Fibroblast of peridontal ligament (primary cell): ENCODE measurements at regions not wholly inside any gene's neighbourhood (a gene's known extent, or its start where the extent isn't known, plus 50 kb on each side); places are given as distances from the start of the nearest gene placed in this dataset.
A peak's percentile ranks its signal among the peaks of the same experiment; 100 is the strongest.

Source experiments
- DNase-seq: peaks from one replicate; pipeline ENCODE4 v3.0.0-alpha.2; 2010; ENCODE audit errors: extremely low read depth

DNA sequence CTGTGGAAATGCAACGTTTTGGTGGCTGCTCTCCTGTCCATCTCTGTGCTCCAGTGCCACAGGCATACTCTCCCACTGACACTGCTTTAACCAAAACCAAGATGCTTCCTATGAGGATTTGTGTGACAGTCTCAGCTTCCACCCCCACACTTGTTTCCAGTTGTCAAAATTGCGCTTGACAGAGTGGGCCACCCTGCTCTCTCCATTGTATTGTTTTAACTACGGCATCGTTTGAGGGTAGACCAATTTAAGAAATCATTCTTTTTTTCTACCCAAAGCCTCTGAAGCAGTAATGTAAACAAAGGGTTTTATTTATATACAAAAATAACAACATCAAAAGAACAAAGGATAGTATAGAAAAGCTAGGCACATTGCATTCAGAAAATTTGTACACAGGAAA lies 178.0 kb downstream of the INHBA start:
- no peak for DNase-seq

DNA sequence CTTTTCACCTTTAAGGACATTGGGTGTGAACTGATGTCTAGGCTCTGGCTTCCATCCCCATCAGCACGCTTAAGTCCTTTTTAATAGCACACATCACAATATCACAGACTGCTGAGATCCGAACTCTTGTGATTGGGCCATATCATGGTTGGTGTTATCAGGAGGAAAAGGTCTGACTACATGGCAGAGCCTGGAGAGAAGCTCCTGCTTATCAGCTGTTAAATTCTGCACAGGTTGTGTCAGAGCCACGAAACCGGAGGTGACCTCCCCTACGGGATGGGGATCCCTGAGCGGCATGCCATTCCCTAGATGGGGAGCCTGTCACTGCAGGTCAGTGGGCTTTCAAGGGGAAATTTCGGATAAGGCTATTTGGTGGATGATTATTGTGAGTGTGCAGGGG lies 182.4 kb downstream of the INHBA start:
- no peak for DNase-seq

DNA sequence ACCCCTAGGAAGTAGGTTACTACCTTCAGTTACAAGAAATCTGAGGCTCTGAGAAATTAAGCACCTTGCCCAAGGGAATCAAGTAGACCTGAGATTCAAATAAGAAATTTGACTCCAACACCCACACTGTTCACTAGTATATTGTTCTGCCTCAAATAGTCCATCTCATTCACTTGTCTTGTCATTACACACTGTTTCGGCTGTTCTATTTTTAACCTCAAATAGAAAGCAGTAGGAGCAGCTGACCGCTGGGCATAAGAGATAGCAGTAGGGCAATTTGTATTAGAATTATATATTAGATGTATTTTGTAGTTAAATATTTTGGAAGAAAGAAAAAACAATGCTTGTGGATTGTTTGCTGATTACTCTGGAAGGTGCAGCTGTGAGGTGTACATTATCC lies 185.1 kb downstream of the INHBA start:
- DNase-seq, result no peak

DNA sequence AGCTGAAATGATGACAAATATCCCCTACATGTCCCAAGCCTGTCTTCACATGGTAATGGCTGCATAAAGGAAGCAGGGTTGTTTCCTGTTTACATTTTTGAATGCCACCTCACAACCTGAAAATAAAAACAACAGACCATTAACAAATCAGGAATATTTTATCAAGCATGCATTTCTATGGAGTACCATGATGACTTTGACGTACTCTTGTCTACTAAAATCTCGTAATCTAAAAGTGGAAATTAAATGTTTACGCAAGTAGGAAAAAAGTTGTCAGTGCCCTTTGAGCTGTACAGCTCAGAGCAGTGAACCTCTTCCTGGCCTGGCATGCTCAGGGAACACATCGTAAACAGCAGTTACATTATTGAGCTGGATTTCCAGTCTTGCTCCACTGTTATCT lies 194.1 kb downstream of the INHBA start:
- no peak for DNase-seq

DNA sequence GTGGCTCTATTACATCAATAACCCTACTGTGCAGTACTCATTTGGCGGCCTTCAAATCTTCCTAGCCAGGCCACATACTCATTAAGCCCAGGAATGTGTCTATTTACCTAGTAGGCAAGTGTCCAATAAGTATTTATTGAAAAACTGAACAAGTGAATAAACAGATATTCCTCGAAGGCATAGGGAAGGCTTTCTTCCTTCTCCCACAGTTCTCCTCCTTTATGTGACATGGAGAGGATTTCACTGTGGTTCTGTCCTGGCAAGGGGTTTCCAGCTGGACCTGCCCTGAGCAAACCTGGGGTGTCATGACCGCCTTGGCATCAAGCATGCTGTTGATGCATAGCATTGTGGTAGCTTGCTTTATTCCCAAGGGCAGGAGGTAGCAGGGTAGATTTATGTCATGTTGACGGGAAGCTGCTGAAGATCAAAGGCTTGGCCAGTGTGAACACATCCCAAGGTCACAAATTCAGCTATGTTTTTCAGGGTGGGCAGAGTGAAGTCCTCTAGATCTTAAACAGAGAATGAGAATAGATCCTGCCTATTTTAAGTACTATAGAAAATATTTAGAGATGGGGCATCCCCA lies 195.1 kb downstream of the INHBA start:
- no peak for DNase-seq

DNA sequence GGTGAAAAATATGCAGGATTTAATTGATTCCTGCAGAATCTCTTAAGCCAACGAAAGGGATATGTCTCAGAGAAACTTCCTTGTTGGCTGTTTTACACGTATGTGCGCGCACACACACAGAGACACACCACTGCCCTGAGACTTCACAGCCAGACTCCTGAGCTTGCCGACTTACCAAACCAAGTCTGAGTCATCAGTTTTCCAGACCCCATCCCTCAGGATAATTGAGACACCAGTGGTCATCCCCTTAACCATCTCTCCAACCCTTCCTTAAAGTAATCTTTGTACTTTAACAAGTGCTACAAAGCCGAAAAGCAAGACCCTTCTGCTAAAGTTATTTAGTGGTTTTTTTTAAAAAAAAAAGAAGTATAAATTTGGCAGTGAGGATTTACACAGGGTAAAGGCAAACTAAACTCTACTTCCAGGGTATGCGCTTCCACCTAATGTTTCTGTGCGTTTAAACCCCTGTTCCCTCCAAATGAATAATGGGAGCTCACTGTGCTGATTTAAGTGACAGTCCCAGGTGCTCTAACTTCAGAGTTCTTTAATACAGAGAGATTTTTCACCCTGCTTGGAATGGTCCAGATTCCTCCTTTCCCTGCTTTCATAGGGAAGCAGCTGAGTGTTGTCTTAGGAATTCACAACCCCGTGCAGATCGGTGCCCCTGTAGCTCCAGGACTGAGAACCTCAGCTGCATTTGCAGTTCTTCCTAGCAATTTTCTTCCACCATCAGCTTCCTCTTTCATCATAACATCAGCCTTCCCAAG lies 198.5 kb downstream of the INHBA start:
- no peak for DNase-seq

DNA sequence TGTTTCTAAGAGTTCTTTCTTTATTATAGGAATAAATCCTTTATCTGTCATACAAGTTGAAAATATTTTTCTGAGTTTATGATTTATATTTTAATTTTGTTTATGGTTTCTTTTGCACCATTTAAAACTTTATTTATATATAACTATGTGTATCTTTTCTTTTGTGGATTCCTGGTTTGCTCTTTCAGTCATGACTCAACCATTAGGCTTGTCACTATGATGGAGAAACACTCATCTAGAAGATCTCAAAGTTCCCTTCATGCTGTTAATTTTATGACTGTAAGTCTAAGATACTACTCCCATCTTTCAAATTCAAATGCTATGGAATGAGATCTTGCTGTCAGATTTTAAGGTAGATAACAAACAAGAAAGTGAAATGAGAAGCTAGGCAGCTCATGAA lies 199.5 kb downstream of the INHBA start:
- DNase-seq, result peak; percentile 67

DNA sequence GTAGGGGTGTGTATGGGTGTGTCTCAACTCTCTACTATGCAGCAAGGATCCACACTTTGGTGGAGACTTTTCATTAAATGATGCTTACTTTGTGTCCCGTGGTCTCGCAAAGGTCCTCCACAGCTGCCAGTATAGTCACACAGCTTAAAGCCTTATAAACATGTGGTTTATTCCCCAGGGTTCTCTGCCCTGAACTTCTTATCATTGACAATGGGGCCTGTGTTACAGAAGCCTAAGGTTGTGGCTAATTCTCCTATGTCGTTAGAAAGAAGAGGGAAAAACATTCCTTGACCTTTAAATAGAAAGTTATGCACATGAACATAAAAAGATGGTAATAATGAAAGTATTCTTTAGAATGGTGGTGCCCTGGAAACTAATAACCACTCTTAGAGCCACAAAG lies 201.4 kb downstream of the INHBA start:
- DNase-seq, result no peak

DNA sequence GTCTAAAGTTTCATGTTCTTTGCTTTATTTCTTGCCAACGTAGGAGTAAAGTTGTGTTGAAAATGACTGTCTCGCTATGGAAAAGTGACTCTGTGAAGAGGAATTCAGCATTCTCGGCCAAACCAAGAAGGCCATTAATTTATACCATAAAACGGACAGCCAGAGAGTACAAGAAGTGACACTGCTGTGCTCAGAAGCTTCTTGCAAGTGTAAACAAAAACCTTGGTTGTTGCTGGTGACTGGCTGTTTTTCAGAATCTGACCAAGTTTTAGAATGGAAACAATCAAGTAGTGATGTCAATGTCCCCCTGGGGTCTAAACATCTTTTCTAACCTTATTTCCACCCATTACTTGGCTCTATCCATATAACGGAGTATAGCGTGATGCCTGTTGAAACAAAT lies 201.9 kb downstream of the INHBA start:
- DNase-seq, result no peak

DNA sequence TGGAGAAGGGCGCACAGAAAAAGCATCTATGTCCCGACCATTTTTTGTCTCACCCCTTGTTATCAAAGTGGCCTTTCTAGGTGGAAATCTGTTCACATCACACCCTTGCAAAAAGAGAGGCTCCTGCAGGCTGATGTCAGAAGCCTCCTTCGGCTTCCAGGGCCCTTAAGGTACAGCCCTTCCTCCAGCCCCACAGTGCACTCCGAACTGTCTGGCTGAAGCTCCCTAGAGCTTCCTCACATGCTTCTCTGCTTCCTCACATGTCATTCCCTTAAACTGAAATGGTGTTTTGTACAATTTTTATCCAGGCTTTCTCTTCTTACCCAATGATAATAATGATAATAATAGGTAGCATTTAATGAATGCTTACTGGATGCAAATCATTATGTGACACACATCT lies 210.3 kb downstream of the INHBA start:
- no peak for DNase-seq

DNA sequence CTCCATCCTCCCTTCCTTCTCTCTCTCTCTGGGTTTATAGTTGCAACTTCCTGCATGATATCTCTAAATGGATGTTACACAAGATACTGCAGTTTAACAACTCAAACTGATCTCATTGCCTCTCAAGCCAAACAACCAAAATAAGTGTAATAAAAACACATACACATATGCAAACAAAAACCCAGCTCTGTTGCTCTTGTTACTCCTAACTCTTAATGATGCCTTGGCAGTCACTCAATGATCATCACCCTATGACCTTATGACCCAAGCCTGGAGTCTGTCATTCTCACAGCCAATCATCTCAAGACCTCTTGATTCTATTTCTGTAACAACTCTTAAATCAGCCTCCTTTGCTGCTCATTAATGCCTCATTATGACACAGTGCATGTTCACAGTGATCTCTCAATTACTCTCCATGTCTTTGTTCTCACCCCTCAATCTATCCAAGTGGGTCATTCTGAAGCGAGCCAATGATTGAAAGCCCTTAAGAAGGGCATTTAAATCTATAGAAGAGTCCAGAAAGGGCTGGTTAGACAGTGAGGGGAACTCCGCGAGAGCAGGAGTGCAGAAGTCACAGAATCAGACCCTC lies 210.9 kb downstream of the INHBA start:
- DNase-seq, result peak; percentile 47

DNA sequence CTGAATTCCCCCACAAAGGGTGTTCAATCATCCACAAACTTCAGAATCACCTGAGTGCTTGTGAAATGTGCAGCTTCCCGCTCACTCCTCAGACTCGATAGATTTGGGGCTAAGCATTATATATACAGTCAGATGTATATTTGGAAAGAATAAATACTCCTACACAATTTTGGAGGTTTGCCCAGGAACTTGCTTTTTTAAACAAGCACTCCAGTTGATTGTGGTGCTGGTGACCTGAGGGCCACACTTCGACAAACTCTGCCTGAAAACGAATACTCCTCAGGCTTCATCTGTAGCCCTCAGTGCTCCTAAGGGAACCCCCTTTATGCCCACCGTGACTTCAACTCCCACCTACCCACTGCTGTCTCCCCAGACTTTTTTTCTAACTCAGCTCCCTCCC lies 211.6 kb downstream of the INHBA start:
- peak; percentile 51 for DNase-seq

DNA sequence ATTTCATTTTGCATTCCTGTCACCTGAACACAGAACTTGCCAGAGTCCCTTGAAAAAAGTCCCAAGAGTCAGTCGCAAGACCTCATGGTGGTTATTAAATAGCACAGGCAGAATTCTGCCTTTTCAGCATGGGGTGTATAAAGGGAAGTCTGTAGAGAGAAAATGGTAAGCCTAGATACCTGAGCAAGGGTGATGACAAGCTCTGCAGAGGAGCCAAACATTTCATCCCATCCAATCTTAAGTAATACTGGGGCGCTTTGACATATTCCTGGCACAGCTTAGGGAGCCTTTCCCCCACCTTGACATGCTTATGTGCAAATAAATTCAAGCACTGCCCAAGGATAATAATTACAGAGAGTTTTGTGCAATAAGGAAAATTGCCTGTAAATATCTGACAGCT lies 213.0 kb downstream of the INHBA start:
- no peak for DNase-seq

DNA sequence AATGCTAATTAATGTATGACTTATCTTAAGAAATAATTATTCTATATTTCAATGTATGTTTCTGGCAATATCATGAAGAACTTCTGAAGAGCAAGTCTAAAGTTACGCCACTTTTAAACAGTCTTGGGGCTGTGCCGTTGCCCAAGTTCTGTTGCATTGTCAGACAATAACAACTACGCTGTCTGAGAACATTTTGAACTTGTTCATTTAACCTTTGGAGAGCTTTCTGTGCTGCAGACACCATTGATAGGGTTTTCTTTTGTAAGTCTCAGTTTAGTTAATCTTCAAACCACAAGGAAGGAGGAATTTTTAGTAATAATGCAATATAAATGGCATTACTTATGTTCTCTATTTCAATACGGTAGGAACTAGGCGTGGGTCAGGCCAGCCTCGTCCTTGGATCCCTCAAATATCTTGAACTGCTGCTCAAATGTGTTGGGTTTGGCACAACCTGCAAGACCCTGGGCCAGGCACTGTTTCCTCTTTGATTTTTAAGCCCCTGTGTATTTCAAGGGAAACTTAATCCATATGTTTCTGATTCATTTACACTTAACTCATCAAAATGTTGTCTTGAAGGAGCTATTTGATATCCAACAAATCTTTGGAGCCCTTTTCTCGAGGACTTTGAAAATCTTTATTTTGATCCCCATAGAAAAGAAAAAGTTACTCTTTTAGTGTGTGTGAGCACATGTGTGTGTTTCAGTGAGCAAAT lies 215.5 kb downstream of the INHBA start:
- DNase-seq, result peak; percentile 76

DNA sequence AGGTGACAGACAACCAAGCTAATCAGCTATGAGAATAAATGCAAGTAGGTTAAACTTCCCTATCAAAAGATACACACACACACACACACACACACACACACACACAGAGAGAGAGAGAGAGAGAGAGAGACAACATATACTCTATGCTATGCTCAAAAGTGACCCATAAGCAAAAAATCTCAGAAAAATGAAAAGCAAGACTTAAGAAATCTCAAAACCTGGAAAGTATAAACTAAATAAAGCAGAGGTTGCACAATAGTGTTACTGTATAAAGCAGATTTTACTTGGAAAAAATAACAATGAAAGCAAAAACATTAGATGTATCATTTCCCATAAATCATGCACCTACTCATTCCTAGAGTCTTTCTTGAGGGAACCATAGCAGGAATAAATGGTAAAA lies 221.5 kb downstream of the INHBA start:
- peak; percentile 82 for DNase-seq

DNA sequence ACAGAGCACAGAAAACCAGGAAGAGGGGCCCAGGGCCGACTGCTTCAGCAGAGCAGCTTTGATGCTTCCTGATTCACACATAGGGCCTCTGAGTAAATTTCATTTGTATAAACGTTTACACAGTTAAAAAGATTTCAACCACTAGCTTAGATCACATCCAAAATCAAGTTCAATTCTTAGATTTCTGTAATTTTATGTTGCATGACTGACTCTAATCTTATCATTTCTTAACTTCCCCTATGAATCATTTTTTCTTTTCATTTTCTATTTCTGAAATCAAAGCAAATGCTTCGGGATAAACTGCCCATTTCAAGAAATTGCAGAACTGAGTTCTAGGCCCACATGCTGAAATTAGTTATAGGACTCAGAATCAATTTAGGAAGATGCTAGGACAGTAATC lies 224.7 kb downstream of the INHBA start:
- peak; percentile 75 for DNase-seq

DNA sequence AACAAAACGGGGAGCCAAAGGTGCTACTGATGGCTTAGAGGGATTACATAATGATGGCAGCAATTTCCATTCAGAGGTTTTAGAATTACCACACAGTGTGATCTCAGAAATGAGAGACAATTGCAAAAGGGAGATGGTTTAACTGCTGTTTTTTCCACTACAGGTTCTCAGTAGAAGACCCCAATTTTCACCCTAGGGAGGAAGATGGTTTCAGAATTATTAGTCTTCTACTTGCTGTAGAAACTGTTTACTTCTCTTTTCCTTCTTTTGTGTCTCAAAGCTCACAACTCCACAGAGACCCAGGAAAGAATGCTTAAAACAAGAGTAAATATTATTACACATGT lies 226.5 kb downstream of the INHBA start:
- no peak for DNase-seq

DNA sequence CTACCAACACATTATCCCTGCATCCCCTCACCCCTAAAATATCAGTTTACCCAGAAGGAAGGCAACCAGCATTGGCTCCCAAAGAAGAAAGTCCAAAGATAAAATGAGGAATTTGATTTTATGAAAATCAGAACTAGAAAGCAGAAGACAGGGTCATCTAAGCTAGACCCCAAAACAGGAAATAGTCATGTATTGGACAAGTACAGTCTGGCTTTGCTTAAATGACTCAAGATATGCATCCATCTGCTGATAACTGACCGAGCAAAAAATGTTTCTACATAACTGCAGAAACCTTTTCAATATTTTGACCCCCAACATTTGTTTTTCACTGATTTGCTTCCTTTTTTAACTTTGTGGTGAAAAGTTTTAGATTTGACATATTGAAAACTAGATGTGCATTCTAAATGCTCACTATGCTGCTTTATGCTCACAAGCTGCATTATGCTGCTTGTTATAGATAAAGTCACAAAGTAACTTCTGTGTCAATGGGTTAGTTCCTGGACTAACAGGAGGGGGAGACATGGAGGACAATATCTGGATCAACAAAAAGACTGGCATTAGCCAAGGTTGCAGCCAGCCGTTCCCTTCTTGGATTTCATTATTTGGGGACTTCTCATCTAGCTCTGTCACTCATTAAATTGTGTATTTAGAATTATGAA lies 227.0 kb downstream of the INHBA start:
- no peak for DNase-seq

DNA sequence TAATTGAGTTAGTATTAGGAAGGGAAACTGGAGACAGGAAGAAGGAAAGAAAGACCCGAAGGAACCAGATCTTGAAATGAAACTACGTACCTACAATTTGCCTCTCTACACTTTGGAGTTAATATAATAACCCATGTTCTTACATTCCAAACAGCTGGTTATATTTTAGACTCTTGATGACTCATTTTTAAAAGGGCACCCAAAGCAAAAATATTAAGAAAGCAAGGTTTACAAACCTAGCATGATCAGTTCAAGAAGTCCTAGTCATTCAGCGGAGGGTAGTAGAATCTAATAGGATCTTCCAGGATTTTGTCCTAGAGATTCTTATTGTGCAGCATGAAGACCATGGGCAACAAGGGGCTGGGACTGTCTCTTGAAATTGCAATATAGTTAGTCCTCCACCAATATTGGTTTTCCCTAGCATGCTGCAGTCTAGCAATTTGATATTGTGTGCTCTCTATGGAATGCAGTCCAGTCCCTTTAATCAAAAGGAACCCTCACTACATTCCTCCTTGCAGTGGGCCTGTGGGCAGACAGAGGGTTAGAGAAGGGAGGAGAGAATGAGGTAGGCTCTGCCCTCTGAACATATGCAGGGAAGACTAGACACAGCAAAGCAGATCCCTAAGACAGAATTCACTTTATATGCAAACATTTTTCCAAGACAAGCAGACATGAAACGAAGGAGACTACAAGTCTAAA lies 230.3 kb downstream of the INHBA start:
- DNase-seq, result peak; percentile 77

DNA sequence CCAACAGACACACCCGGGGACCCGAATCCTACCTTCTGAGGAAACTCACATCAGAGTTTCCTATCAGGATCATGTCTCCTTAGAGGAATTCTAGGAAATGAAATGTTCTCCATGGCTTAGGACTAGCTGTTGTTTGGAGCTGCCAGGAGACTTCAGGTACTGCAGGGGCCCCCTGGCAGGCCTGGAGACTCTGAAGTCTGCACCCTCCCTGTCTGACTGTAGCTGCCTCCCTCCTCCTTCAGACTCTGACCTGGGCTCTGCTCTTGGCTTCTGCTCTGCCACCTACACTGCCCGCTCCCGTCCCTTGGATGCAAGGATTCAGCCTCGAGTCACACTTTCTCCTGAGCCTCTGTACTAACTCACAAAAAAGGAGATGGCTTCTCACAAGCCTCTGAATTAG lies 232.8 kb downstream of the INHBA start:
- no peak for DNase-seq

DNA sequence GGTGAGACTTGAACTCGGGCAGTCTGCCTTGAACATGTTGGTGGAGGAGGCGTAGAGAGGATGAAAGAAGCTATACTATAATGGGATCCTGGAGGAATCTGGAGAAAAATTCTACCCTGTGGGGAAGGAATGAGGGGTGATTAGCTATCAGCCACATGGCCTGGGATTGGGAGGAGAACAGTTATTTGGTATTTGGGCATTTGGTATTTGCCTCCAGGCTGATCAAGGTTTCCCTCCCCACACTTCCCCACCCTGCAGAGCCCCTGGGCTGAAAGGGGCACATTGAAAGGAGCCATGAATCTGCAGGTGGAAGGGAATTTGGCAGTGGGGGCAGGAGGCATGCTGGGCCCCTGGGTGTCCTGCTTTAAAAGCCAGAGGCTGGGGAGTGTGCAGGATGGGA lies 235.3 kb downstream of the INHBA start:
- no peak for DNase-seq
